GM23338 (cell line): ENCODE measurements at regions not wholly inside any gene's neighbourhood (a gene's known extent, or its start where the extent isn't known, plus 50 kb on each side); places are given as distances from the start of the nearest gene placed in this dataset.

Experiments
- ATAC-seq: fragments of 200-7000 bp; cut with Tn5 transposase; 3 replicates; pipeline ENCODE4 v1.9.1; 2020
- DNase-seq: peaks from one replicate; pipeline ENCODE4 v3.0.0-alpha.2; 2015; ENCODE audit warnings: low spot score
- H2AFZ ChIP-seq: fragments of 200-600 bp; sonication (generic); 2 replicates; pipeline ENCODE4 v1.8.0; 2016; ENCODE audit warnings: antibody characterized with exemption, mild to moderate bottlenecking, moderate library complexity
- H3F3A ChIP-seq: fragments of 200-600 bp; sonication (generic); replicated peaks from 2 replicates; pipeline ENCODE4 v1.8.0; 2017; ENCODE audit warnings: antibody characterized with exemption, mixed run types, low read depth
- H3K27ac ChIP-seq: fragments of 200-600 bp; sonication (generic); 2 replicates; pipeline ENCODE4 v1.6.1; 2016; ENCODE audit warnings: low read depth
- H3K27me3 ChIP-seq: fragments of 200-600 bp; sonication (generic); 2 replicates; pipeline ENCODE4 v1.8.0; 2016; ENCODE audit warnings: mild to moderate bottlenecking, mixed run types, moderate library complexity; ENCODE audit not compliant: insufficient read depth
- H3K36me3 ChIP-seq: fragments of 200-600 bp; sonication (generic); 2 replicates; pipeline ENCODE4 v1.8.0; 2016; ENCODE audit warnings: mild to moderate bottlenecking; ENCODE audit not compliant: insufficient read depth
- H3K4me1 ChIP-seq: fragments of 200-600 bp; sonication (generic); 2 replicates; pipeline ENCODE4 v1.8.0; 2016; ENCODE audit warnings: mild to moderate bottlenecking, moderate library complexity; ENCODE audit not compliant: insufficient read depth
- H3K4me2 ChIP-seq: fragments of 200-600 bp; sonication (generic); 2 replicates; pipeline ENCODE4 v1.7.1; 2017; ENCODE audit warnings: mixed run types
- H3K4me3 ChIP-seq: fragments of 200-600 bp; sonication (generic); 2 replicates; pipeline ENCODE4 v1.6.1; 2016; ENCODE audit warnings: mixed run types
- H3K79me2 ChIP-seq: fragments of 200-600 bp; sonication (generic); replicated peaks from 2 replicates; pipeline ENCODE4 v1.8.0; 2017; ENCODE audit warnings: mild to moderate bottlenecking; ENCODE audit not compliant: insufficient read depth
- H3K9me2 ChIP-seq: fragments of 200-600 bp; sonication (generic); 2 replicates; pipeline ENCODE4 v1.8.0; 2017; ENCODE audit not compliant: insufficient read depth
- H4K20me1 ChIP-seq: fragments of 200-600 bp; sonication (generic); replicated peaks from 2 replicates; pipeline ENCODE4 v1.8.0; 2017; ENCODE audit warnings: mild to moderate bottlenecking; ENCODE audit not compliant: insufficient read depth
- H3K27ac Mint-ChIP-seq: 2 replicates; pipeline ENCODE4 v1.8.0; 2020; ENCODE audit warnings: inconsistent platforms, mild to moderate bottlenecking, moderate library complexity, mixed read lengths
- H3K27me3 Mint-ChIP-seq: 3 replicates; pipeline ENCODE4 v1.8.0; 2022; ENCODE audit warnings: low read depth, mild to moderate bottlenecking, moderate library complexity, mixed read lengths, inconsistent platforms; ENCODE audit not compliant: insufficient read depth, poor library complexity
- H3K36me3 Mint-ChIP-seq: 3 replicates; pipeline ENCODE4 v1.8.0; 2021; ENCODE audit warnings: low read depth, mild to moderate bottlenecking, inconsistent platforms, moderate library complexity, mixed read lengths
- H3K4me1 Mint-ChIP-seq: 3 replicates; pipeline ENCODE4 v1.8.0; 2020; ENCODE audit warnings: mild to moderate bottlenecking, inconsistent platforms, mixed read lengths
- H3K4me3 Mint-ChIP-seq: 3 replicates; pipeline ENCODE4 v1.8.0; 2021; ENCODE audit warnings: moderate library complexity, mild to moderate bottlenecking, inconsistent platforms, mixed read lengths
- H3K9me3 Mint-ChIP-seq: 3 replicates; pipeline ENCODE4 v1.8.0; 2020; ENCODE audit warnings: moderate library complexity, mild to moderate bottlenecking, inconsistent platforms, mixed read lengths
- CREB1 ChIP-seq: fragments of 250-450 bp; sonication (Bioruptor Pico); IDR thresholded peaks from 2 replicates; pipeline ENCODE4 v1.5.0; 2020; ENCODE audit warnings: low read depth, mild to moderate bottlenecking, moderate library complexity
- CTCF ChIP-seq, 2 experiments: fragments of 200-600 bp in 1 of 2; sonication (generic) in 1 of 2; conservative IDR thresholded peaks; 2 replicates each; pipeline versions ENCODE4 v1.5.1 to v1.6.1; 2016 to 2017; ENCODE audit warnings: antibody characterized with exemption in 2 of 2, low read depth in 2 of 2, mild to moderate bottlenecking in 2 of 2, moderate library complexity in 1 of 2
- EZH2 ChIP-seq: fragments of 200-600 bp; sonication (generic); IDR thresholded peaks from one replicate; pipeline ENCODE4 v1.8.0; 2017; ENCODE audit warnings: antibody characterized with exemption, mild to moderate bottlenecking, low read depth; ENCODE audit not compliant: unreplicated experiment
- EZH2phosphoT487 ChIP-seq: fragments of 200-600 bp; sonication (generic); IDR thresholded peaks from one replicate; pipeline ENCODE4 v1.8.1; 2018; ENCODE audit warnings: antibody characterized with exemption; ENCODE audit not compliant: unreplicated experiment
- JUNB ChIP-seq: IDR thresholded peaks from one replicate; pipeline ENCODE4 v1.6.1; 2016; ENCODE audit warnings: antibody characterized with exemption; ENCODE audit not compliant: unreplicated experiment
- NANOG ChIP-seq: IDR thresholded peaks from 2 replicates; pipeline ENCODE4 v1.6.1; 2016; ENCODE audit warnings: antibody characterized with exemption, borderline replicate concordance
- POLR2AphosphoS5 ChIP-seq: IDR thresholded peaks from 2 replicates; pipeline ENCODE4 v1.6.1; 2016; ENCODE audit warnings: antibody characterized with exemption, low read depth
- STAT1 ChIP-seq: IDR thresholded peaks from one replicate; pipeline ENCODE4 v1.6.1; 2016; ENCODE audit warnings: antibody characterized with exemption; ENCODE audit not compliant: unreplicated experiment
- TF ChIP-seq, protein P1 (sequence below): fragments of 250-450 bp; sonication (Bioruptor Pico); IDR thresholded peaks from 2 replicates; pipeline ENCODE4 v1.5.0; 2020; ENCODE audit warnings: mild to moderate bottlenecking, moderate library complexity
- TF ChIP-seq, protein P2 (sequence below): IDR thresholded peaks from one replicate; pipeline ENCODE4 v1.6.1; 2018; ENCODE audit warnings: antibody characterized with exemption; ENCODE audit not compliant: unreplicated experiment
- TF ChIP-seq, protein P3 (sequence below): IDR thresholded peaks from 2 replicates; pipeline ENCODE4 v1.6.1; 2016; ENCODE audit warnings: antibody characterized with exemption

DNA sequence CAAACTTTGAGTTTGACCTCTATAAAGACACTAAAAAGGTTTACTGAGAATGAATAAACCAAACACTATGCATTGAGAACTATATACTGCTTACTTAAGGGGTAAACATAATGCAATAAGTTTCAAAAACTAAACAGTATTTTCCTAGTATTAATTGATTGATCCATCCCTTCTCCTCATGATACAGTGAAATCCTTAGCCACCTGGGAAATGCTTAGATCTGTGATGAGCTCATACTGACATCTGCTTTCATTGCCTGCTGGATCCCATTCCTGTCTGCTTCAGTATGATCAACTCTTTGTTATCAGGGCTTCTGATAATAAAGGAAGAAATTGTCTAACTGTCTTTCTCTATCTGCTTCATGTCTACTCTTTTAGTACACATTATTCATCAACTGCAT, 74.9 kb upstream of the UBE2E3 start:
- H2AFZ ChIP-seq: no peak overlapping the region
- Mint-ChIP-seq H3K36me3 (no peaks in the 10 kb centered on the region; the same call in 2 of the 3 replicates), H3K4me1 (peaks cover 52% of the 10 kb centered on the region), H3K27ac (peak overlapping the region; percentile 46; the same call in 1 of the 2 replicates), H3K4me3 (peak overlapping the region; percentile 11; the same call in 2 of the 3 replicates), H3K27me3 (no peaks in the 10 kb centered on the region), H3K9me3 (no peaks in the 10 kb centered on the region)
- no peak overlapping the region for H3K4me3 ChIP-seq
- H3K27ac ChIP-seq: no peak overlapping the region
- no peaks in the 10 kb centered on the region for H3F3A ChIP-seq
- DNase-seq (no peak), ATAC-seq (peak; percentile 39; the same call in 2 of the 3 replicates)
- H4K20me1 ChIP-seq: no peaks in the 10 kb centered on the region
- H3K27me3 ChIP-seq: no peaks in the 10 kb centered on the region
- peaks cover 29% of the 10 kb centered on the region for H3K4me1 ChIP-seq
- H3K9me2 ChIP-seq: no peaks in the 10 kb centered on the region
- H3K79me2 ChIP-seq: no peaks in the 10 kb centered on the region
- no peaks in the 10 kb centered on the region for H3K36me3 ChIP-seq
- no peak for TF ChIP-seq POLR2AphosphoS5
- no peak for TF ChIP-seq EZH2phosphoT487
- no peak for TF ChIP-seq CREB1 (CRISPR knock-in tag)
- TF ChIP-seq, protein P1, sequence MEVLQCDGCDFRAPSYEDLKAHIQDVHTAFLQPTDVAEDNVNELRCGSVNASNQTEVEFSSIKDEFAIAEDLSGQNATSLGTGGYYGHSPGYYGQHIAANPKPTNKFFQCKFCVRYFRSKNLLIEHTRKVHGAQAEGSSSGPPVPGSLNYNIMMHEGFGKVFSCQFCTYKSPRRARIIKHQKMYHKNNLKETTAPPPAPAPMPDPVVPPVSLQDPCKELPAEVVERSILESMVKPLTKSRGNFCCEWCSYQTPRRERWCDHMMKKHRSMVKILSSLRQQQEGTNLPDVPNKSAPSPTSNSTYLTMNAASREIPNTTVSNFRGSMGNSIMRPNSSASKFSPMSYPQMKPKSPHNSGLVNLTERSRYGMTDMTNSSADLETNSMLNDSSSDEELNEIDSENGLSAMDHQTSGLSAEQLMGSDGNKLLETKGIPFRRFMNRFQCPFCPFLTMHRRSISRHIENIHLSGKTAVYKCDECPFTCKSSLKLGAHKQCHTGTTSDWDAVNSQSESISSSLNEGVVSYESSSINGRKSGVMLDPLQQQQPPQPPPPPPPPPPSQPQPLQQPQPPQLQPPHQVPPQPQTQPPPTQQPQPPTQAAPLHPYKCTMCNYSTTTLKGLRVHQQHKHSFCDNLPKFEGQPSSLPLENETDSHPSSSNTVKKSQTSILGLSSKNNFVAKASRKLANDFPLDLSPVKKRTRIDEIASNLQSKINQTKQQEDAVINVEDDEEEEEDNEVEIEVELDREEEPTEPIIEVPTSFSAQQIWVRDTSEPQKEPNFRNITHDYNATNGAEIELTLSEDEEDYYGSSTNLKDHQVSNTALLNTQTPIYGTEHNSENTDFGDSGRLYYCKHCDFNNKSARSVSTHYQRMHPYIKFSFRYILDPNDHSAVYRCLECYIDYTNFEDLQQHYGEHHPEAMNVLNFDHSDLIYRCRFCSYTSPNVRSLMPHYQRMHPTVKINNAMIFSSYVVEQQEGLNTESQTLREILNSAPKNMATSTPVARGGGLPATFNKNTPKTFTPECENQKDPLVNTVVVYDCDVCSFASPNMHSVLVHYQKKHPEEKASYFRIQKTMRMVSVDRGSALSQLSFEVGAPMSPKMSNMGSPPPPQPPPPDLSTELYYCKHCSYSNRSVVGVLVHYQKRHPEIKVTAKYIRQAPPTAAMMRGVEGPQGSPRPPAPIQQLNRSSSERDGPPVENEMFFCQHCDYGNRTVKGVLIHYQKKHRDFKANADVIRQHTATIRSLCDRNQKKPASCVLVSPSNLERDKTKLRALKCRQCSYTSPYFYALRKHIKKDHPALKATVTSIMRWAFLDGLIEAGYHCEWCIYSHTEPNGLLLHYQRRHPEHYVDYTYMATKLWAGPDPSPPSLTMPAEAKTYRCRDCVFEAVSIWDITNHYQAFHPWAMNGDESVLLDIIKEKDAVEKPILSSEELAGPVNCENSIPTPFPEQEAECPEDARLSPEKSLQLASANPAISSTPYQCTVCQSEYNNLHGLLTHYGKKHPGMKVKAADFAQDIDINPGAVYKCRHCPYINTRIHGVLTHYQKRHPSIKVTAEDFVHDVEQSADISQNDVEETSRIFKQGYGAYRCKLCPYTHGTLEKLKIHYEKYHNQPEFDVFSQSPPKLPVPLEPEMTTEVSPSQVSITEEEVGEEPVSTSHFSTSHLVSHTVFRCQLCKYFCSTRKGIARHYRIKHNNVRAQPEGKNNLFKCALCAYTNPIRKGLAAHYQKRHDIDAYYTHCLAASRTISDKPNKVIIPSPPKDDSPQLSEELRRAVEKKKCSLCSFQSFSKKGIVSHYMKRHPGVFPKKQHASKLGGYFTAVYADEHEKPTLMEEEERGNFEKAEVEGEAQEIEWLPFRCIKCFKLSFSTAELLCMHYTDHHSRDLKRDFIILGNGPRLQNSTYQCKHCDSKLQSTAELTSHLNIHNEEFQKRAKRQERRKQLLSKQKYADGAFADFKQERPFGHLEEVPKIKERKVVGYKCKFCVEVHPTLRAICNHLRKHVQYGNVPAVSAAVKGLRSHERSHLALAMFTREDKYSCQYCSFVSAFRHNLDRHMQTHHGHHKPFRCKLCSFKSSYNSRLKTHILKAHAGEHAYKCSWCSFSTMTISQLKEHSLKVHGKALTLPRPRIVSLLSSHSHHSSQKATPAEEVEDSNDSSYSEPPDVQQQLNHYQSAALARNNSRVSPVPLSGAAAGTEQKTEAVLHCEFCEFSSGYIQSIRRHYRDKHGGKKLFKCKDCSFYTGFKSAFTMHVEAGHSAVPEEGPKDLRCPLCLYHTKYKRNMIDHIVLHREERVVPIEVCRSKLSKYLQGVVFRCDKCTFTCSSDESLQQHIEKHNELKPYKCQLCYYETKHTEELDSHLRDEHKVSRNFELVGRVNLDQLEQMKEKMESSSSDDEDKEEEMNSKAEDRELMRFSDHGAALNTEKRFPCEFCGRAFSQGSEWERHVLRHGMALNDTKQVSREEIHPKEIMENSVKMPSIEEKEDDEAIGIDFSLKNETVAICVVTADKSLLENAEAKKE (CRISPR knock-in tag): no peak
- TF ChIP-seq JUNB: no peak
- TF ChIP-seq CTCF (conservative IDR thresholded peaks at IDR 0.05; ENCODE audit: low read depth in 2 of 2): no peak
- TF ChIP-seq STAT1: no peak
- TF ChIP-seq, protein P2, sequence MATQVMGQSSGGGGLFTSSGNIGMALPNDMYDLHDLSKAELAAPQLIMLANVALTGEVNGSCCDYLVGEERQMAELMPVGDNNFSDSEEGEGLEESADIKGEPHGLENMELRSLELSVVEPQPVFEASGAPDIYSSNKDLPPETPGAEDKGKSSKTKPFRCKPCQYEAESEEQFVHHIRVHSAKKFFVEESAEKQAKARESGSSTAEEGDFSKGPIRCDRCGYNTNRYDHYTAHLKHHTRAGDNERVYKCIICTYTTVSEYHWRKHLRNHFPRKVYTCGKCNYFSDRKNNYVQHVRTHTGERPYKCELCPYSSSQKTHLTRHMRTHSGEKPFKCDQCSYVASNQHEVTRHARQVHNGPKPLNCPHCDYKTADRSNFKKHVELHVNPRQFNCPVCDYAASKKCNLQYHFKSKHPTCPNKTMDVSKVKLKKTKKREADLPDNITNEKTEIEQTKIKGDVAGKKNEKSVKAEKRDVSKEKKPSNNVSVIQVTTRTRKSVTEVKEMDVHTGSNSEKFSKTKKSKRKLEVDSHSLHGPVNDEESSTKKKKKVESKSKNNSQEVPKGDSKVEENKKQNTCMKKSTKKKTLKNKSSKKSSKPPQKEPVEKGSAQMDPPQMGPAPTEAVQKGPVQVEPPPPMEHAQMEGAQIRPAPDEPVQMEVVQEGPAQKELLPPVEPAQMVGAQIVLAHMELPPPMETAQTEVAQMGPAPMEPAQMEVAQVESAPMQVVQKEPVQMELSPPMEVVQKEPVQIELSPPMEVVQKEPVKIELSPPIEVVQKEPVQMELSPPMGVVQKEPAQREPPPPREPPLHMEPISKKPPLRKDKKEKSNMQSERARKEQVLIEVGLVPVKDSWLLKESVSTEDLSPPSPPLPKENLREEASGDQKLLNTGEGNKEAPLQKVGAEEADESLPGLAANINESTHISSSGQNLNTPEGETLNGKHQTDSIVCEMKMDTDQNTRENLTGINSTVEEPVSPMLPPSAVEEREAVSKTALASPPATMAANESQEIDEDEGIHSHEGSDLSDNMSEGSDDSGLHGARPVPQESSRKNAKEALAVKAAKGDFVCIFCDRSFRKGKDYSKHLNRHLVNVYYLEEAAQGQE: no peak
- TF ChIP-seq NANOG: no peak
- no peak for TF ChIP-seq EZH2
- TF ChIP-seq, protein P3, sequence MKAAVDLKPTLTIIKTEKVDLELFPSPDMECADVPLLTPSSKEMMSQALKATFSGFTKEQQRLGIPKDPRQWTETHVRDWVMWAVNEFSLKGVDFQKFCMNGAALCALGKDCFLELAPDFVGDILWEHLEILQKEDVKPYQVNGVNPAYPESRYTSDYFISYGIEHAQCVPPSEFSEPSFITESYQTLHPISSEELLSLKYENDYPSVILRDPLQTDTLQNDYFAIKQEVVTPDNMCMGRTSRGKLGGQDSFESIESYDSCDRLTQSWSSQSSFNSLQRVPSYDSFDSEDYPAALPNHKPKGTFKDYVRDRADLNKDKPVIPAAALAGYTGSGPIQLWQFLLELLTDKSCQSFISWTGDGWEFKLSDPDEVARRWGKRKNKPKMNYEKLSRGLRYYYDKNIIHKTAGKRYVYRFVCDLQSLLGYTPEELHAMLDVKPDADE: no peak
- H3K4me2 ChIP-seq: peak overlapping the region; percentile 34
